Adipocyte (in vitro differentiated cells): ENCODE measurements at regions not wholly inside any gene's neighbourhood (a gene's known extent, or its start where the extent isn't known, plus 50 kb on each side); places are given as distances from the start of the nearest gene placed in this dataset.
"Not testable (repeated sequence)": the region's sequence is repeated elsewhere in the genome, so short reads cannot be mapped to it uniquely, and the experiment has no call there.

Experiments used
- DNase-seq: peaks from one replicate; pipeline ENCODE4 v3.0.0-alpha.2; 2015; ENCODE audit warnings: low read depth
- H3K27me3 ChIP-seq: replicated peaks from 2 replicates; pipeline ENCODE4 v1.7.0; 2013; ENCODE audit warnings: mild to moderate bottlenecking, low read length, moderate library complexity; ENCODE audit not compliant: control insufficient read depth, insufficient read depth
- H3K36me3 ChIP-seq: 2 replicates; pipeline ENCODE4 v1.7.0; 2013; ENCODE audit warnings: low read length, mild to moderate bottlenecking, moderate library complexity; ENCODE audit not compliant: control insufficient read depth, insufficient read depth, severe bottlenecking
- H3K4me1 ChIP-seq: 2 replicates; pipeline ENCODE4 v1.7.0; 2013; ENCODE audit warnings: mild to moderate bottlenecking, low read length, moderate library complexity; ENCODE audit not compliant: control insufficient read depth, insufficient read depth
- H3K4me3 ChIP-seq: 2 replicates; pipeline ENCODE4 v1.7.0; 2013; ENCODE audit warnings: mild to moderate bottlenecking, low read length, moderate library complexity
- H3K9ac ChIP-seq: 2 replicates; pipeline ENCODE4 v1.7.0; 2013; ENCODE audit warnings: mild to moderate bottlenecking, low read length, moderate library complexity
- H3K9me3 ChIP-seq: 2 replicates; pipeline ENCODE4 v1.7.0; 2013; ENCODE audit warnings: mild to moderate bottlenecking, low read length, moderate library complexity; ENCODE audit not compliant: control insufficient read depth

- Histone ChIP-seq H3K27me3 (no peaks in the 10 kb centered on the region), H3K9ac (no peak overlapping the region), H3K9me3 (no peaks in the 10 kb centered on the region), H3K36me3 (no peaks in the 10 kb centered on the region), H3K4me3 (no peak overlapping the region), H3K4me1 (no peaks in the 10 kb centered on the region)
- DNase-seq, result no peak
Observed at GRCh38 chr6:74058606-74059005, 362.6 kb downstream of the CD109 start.

DNA sequence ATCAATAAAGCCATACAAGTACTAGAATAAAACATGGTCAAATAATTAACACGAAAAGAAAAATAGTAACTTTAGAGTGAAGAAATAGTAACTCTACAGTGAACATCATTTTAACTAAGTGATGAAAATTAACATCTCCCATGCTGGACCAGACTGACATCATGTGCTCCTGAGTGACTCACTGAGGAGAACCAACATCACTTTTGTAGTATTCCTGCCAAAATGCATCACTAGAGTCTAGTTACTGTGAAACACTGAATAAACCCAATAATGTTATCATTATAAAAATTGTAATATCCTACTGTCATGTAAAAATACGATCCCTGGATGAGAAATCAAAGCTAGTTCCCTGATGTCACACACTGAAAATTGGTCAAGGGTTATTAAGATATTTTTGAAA, 361.3 kb downstream of the CD109 start:
- H3K9me3 ChIP-seq, result no peaks in the 10 kb centered on the region
- no peaks in the 10 kb centered on the region for H3K36me3 ChIP-seq
- DNase-seq, result no peak
- no peaks in the 10 kb centered on the region for H3K27me3 ChIP-seq
- no peaks in the 10 kb centered on the region for H3K4me1 ChIP-seq
- no peak overlapping the region for H3K9ac ChIP-seq
- no peak overlapping the region for H3K4me3 ChIP-seq

GRCh38 chr6:74054190-74054589, 358.2 kb downstream of the CD109 start:
- DNase-seq, result peak; percentile 12
- no peaks in the 10 kb centered on the region for H3K27me3 ChIP-seq

DNA sequence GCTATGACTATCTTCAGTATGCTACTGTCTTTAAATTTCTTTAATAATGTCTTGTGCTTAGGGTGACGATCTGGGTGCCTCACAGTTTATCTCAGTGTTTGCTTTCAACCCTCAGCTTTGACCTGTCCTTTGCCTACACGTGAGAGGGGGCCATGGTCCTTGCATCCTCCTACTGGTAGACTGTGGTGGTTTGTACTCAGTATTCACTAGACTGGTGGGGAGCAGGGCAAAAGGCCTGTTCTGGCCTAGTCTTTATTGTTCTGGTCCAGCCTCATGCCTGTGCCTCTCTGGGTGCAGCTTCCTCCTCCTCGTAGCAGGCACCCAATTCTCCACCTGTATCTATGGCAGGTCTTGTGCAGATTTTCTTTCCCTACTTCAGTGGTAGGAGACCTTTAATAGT, 354.9 kb downstream of the CD109 start:
- Histone ChIP-seq H3K4me1 (peaks cover 14% of the 10 kb centered on the region), H3K4me3 (no peak overlapping the region), H3K9ac (no peak overlapping the region), H3K36me3 (no peaks in the 10 kb centered on the region), H3K27me3 (no peaks in the 10 kb centered on the region), H3K9me3 (no peaks in the 10 kb centered on the region)
- DNase-seq, result no peak

More at GRCh38 chr6:74054190-74054589, 358.2 kb downstream of the CD109 start:
- no peak overlapping the region for H3K9ac ChIP-seq
- H3K4me1 ChIP-seq, result no peaks in the 10 kb centered on the region
- no peaks in the 10 kb centered on the region for H3K9me3 ChIP-seq
- H3K4me3 ChIP-seq, result no peak overlapping the region
- no peaks in the 10 kb centered on the region for H3K36me3 ChIP-seq

DNA sequence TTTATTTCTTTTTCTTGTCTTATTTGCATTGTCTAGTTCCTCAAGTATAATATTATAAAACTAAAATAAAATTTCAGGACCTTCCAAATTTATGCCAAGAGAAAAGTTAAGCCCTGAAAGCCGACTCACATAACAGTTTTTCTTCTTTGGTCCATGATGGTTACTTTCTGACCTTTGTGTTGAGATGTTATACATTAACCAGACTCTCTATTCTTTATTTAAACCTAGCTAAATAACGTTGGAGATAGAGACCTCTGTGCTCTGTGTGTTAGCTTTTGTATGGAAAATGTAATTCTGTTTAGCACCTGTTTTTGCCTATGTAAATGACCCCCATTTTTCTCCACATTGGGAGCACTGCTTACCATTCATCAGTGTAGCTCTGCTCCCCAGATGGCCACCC, 352.4 kb downstream of the CD109 start:
- no peaks in the 10 kb centered on the region for H3K27me3 ChIP-seq
- H3K9me3 ChIP-seq, result no peaks in the 10 kb centered on the region
- H3K4me1 ChIP-seq, result peaks cover 26% of the 10 kb centered on the region
- H3K9ac ChIP-seq, result no peak overlapping the region
- no peak overlapping the region for H3K4me3 ChIP-seq
- no peak for DNase-seq
- H3K36me3 ChIP-seq, result no peaks in the 10 kb centered on the region

DNA sequence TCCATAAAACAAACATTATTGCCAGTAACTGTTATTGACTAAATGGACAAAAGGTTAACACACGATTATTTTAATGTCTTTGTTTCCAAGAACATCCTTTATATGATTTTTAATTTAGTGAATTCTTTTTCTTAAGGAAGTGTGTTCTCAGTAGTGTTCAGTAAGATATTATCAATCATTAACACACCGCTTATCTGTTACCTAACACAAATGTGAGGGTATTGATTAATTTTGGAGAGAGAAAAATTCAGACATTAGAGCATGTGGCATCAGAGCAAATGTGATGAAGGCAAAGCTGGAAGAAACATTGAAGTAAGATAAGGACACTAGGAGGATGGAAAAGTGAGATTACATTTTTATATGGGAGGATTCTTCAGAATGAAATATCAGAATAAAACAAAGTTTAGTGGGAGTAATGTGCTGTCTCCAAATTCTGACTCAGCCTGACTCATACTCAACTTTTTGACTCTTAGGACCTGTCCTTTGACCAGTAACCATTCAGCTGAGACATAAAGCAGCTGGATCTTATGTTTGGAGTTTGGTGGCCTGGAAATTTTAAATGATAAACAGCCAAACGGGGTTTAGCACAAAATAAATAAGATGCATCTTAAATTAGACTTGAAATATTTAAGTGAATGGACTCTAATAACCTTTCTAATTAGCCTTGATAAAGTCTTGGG, 348.6 kb downstream of the CD109 start:
- H3K9me3 ChIP-seq, result no peaks in the 10 kb centered on the region
- H3K4me1 ChIP-seq, result peaks cover 26% of the 10 kb centered on the region
- H3K4me3 ChIP-seq, result no peak overlapping the region
- peak overlapping the region; percentile 23 for H3K9ac ChIP-seq
- DNase-seq, result peak; percentile 2
- H3K27me3 ChIP-seq, result no peaks in the 10 kb centered on the region
- no peaks in the 10 kb centered on the region for H3K36me3 ChIP-seq

DNA sequence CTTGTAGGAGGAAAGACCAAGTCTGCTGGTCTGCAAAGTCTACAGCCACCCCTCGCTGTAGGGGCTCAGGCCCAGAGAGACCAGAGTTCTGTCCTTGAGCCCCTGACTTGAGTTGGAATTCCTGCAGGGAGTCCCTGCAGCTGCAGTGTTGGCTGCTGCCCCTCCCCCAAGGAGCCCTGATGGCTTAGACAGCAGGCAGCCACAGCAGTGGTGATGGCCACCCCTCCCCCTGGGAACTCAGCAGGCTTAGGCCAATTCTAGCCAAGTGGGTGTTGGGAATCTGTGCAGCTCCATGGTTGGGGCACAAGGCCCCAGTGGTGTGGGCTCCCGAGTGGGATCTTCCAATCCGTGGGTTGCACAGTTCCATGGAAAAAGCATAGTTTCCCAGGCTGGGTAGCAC, 345.4 kb downstream of the CD109 start:
- Histone ChIP-seq H3K36me3 (no peaks in the 10 kb centered on the region), H3K9me3 (no peaks in the 10 kb centered on the region), H3K27me3 (no peaks in the 10 kb centered on the region), H3K9ac (no peak overlapping the region), H3K4me3 (no peak overlapping the region), H3K4me1 (peaks cover 17% of the 10 kb centered on the region)
- no peak for DNase-seq

- H3K9me3 ChIP-seq, result peaks cover 6% of the 10 kb centered on the region
- H3K9ac ChIP-seq, result no peak overlapping the region
- H3K4me1 ChIP-seq, result no peaks in the 10 kb centered on the region
- no peaks in the 10 kb centered on the region for H3K36me3 ChIP-seq
- no peak for DNase-seq
- H3K4me3 ChIP-seq, result no peak overlapping the region
- no peaks in the 10 kb centered on the region for H3K27me3 ChIP-seq
Observed at GRCh38 chr6:74018825-74019224, 322.8 kb downstream of the CD109 start.

- no peaks in the 10 kb centered on the region for H3K4me1 ChIP-seq
- no peak overlapping the region for H3K4me3 ChIP-seq
- H3K27me3 ChIP-seq, result no peaks in the 10 kb centered on the region
- H3K9ac ChIP-seq, result no peak overlapping the region
- no peak for DNase-seq
- no peaks in the 10 kb centered on the region for H3K36me3 ChIP-seq
- peaks cover 6% of the 10 kb centered on the region for H3K9me3 ChIP-seq
Observed at GRCh38 chr6:74015427-74015826, 319.4 kb downstream of the CD109 start.

GRCh38 chr6:74000666-74001490, 304.9 kb downstream of the CD109 start:
- no peak overlapping the region for H3K9ac ChIP-seq
- no peaks in the 10 kb centered on the region for H3K36me3 ChIP-seq
- no peak for DNase-seq
- no peaks in the 10 kb centered on the region for H3K9me3 ChIP-seq
- no peak overlapping the region for H3K4me3 ChIP-seq
- peaks cover 9% of the 10 kb centered on the region for H3K4me1 ChIP-seq
- no peaks in the 10 kb centered on the region for H3K27me3 ChIP-seq

- H3K4me1 ChIP-seq, DNase-seq, H3K27me3 ChIP-seq, H3K36me3 ChIP-seq, H3K4me3 ChIP-seq, H3K9me3 ChIP-seq, H3K9ac ChIP-seq: not testable (repeated sequence)
Observed at GRCh38 chr6:73990609-73991238, 294.7 kb downstream of the CD109 start.
